ENCODE measurements at regions not wholly inside any gene's neighbourhood (a gene's known extent, or its start where the extent isn't known, plus 50 kb on each side); places are given as distances from the start of the nearest gene placed in this dataset.
A peak's percentile ranks its signal among the peaks of the same experiment; 100 is the strongest.

- DNase-seq = no peak
Measured at GRCh38 chr2:136550181-136550580, 215.2 kb upstream of the THSD7B start.

GRCh38 chr2:136539355-136539754 is 226.0 kb upstream of the THSD7B start:
- no peak for DNase-seq

DNA sequence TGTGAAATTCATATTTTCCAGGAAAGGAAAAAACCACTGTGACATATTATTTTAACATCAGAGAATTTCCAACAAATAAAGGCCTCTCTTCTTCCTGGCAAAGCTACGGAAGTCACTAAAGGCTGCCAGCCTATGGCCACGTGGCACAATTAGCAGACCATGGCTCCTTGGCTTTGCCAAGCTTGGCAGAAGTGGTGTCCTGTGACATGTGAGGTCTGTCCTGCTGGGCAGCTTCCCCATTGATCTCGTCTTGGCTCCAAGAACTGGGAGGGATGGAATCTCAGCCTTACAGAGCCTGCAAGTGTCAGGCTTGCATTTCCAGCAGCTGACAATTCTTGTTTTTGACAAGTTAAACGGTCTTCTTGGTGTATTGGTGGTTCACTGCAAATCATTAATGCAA is 226.9 kb upstream of the THSD7B start:
- no peak for DNase-seq

GRCh38 chr2:136534811-136535210 is 230.5 kb upstream of the THSD7B start:
- no peak for DNase-seq

DNA sequence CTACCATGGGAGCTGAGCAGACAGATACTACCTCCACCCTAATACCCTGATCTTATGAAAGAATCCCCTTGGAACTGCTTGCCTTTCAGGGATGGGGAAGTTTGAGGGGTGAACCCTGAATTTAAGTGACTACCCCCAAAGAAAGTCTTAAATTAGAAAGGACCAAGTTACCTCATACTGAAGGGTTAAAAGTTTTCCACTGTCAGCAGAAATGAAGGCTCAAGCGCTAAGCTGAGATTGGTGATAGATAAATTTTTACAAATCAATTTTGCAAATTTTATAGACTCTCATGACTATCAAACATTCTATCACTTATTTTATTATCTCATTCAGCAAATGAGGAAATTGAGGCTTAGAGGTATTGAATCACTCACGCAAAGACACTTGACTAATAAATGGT is 233.2 kb upstream of the THSD7B start:
- DNase-seq = no peak

DNA sequence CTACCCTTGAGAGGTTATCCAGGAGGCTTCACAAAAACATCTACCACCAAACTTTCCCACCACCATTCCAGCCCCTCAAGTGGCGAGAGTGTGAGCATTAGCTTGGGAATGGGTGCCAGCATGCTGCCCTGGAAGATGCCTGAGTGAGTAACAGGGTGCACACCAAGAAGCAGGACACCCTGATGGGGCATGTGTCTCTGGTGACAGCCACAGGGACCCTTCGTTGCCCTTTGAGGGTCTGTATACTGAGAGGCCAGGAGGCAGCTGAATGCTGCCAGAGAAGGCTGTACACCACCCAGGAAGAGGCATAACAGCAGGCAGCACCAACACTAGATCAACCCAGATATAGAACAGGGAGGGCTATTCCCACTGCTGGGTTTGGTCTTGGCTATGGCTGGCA is 233.6 kb upstream of the THSD7B start:
- DNase-seq = no peak

GRCh38 chr2:136530146-136530545 is 235.2 kb upstream of the THSD7B start:
- no peak for DNase-seq

DNA sequence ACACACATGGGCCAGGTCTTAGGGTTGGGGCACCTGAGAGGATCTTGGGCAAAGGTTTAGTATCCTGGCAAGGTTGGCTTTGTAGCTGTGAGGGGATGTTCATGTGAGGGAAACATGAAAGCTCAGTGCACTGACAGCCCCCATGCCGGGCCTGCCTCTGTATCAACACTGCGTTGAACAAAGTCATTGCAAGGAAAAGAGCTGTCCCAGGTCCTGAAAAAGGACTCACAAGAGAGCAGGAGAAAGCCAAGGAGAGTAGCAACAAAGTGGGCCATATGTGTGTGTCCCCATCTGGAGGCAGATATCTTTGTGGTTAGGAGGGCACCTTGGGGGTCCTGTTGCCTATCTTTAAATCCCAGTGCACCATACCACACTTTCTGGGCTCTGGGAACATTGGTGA is 237.8 kb upstream of the THSD7B start:
- peak; percentile 4 for DNase-seq

GRCh38 chr2:136522724-136523123 is 242.6 kb upstream of the THSD7B start:
- no peak for DNase-seq

DNA sequence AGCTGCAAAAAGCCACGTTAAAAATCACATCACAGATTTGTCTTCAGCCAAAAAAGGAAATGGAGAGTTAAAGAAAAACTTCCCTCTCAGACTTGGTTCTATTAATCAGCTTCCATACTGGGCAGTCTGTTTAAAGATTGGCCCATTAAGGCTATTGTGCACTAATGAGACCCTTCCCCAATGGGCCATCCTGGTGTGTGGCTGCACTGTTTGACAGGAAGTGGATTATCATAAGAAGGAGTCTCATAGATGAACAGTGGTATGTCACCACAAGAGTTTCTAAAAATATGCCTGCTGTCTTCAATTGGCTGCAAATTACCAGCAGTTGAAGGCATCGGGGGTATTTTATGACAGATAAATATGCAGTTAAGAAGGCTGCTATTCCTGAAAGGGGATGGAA is 247.6 kb upstream of the THSD7B start:
- no peak for DNase-seq

- no peak for DNase-seq
Measured at GRCh38 chr2:136510244-136510643, 255.1 kb upstream of the THSD7B start.

GRCh38 chr2:136505462-136505861 is 259.9 kb upstream of the THSD7B start:
- DNase-seq = no peak

GRCh38 chr2:136502660-136503059 is 262.7 kb upstream of the THSD7B start:
- no peak for DNase-seq

- no peak for DNase-seq
Measured at GRCh38 chr2:136497709-136498108, 267.6 kb upstream of the THSD7B start.

GRCh38 chr2:136496966-136497365 is 268.4 kb upstream of the THSD7B start:
- no peak for DNase-seq

DNA sequence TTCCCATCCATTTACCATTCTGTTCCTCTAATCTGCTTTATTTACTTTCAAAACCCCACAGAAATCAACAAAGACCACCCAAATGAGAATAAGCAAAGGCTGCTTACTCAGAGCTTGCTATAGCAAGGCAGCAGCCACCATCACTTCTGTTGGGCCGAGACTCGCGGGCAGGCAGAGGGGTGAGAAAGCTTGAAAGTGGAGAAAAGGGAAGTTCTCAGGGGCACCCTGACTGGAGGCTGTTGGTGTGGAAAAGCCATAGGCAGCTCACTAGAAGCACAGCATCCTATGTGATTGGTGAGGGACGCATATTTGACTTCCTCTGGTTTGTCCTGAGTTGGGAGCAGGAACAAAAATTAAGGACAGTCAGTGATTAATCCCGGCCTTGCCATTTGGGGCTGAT is 269.7 kb upstream of the THSD7B start:
- DNase-seq = peak; percentile 91

DNA sequence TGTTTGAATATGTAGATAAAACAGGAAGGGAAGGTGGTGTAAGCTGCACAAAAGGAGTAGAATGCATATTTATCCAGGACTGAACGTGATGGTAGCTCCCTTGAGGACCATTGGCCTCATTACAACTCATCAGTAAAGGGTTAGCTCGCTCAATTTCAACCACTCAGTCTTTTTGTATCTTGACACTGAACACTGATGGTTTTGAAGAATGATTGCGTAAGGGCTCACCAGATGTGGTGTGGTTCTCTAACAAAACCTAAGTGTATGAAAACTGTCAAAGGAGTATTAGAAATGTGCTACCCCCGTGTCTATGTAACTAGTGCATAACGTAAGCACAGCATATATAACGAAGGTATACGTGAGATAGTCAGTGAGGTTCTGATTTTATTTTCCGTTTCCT is 272.4 kb upstream of the THSD7B start:
- DNase-seq = peak; percentile 85

DNA sequence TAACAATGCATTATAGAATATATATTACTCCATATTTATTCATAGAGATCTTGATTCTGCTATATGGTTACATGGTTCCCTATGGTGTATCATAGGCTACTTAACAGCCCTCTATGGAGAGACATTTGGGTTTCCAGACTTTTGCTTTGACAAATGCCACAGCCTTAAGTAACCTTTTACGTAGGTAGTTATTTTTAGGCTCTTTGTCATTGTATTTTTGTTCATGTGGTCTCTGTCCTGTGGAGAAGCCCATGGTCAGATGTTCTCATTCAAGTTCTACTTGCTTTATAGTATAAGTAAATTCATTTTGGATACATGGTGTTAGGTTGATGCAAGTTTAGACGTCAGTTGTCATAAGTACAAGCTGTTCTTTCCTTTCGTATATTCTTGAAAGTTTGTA is 275.2 kb upstream of the THSD7B start:
- DNase-seq = peak; percentile 1

GRCh38 chr2:136487421-136487820 is 277.9 kb upstream of the THSD7B start:
- DNase-seq = no peak

DNA sequence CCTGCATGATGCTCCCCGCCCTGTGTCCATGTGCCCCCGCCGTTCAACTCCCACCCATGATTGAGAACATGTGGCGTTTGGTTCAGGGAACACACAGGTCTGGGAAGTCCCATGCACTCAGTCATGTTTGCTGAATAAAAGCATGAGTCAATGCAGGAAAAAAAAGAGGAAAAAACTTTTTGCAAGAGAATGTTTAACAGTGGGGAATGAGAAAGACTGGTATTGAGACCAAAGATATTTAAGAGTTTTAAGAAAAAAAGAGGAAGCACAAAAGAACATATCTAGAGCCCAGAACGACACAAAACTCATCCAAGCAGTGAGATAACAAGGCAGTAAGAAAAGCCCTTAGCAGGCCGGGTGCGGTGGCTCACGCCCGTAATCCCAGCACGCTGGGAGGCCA is 279.2 kb upstream of the THSD7B start:
- peak; percentile 68 for DNase-seq

DNA sequence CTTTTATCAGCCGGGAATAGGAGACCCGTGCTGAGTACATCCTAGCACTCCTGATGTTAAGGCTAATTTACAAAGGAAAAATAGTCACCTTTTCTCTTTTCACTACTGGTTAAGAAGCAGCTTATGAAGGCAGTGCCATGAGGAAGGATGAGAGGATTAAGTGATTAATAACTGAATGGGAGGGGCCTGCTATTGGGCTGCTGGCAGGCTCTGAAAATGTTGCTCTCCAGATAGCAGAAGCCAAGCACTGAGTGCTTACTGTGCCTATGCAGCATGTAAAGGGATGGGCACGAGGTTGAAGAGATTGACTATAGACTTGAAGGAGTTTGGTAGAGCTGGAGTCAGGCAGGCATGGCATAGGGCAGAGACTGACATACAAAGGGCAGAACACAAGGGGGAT is 282.4 kb upstream of the THSD7B start:
- DNase-seq = no peak

DNA sequence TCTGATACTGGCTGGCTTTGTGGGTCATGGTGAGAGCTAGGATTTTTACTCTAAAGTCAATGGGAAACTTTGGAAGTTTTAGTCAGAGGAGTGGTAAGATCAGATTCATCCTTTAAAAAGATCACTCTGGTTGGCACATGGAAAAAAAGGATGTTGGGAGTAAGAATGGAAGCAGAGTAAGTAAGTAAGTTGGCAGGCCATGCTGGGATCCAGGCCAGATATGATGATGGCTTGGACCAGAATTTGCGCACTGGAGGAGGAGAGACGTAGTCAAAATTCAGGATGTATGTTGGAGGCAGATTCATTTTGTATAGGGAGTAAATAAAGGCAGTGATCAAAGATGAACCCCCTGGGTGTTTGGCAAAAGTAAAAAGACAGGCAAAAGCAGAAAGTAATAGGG is 283.3 kb upstream of the THSD7B start:
- no peak for DNase-seq

DNA sequence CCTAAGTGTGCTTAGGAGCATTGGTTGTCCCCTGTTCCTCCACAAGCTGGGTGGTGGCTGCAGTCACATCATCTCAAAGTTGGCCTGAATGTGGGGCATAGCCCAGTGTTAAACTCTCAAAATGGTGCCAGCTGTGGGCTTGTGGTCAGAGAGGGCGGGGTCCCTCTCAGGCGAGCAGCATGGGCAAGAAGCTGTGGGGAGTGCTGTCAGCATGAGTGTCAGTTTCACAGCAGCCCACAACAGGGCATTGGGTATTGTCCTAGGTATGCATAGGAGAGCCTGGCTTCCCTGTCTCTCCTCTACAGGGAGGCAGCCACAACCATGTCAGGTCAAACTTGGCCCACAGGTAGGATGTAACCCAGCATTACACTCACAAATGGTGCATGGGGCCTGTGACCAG is 285.6 kb upstream of the THSD7B start:
- no peak for DNase-seq

- DNase-seq = no peak
Measured at GRCh38 chr2:136468799-136469369, 296.5 kb upstream of the THSD7B start.

GRCh38 chr2:136452528-136452927 is 312.8 kb upstream of the THSD7B start:
- no peak for DNase-seq
